NK-92 treated with Interleukin-12 subunit alpha and Interleukin-12 subunit beta, amount 100 ng/mL, for 24 hours (cell line): ENCODE measurements at regions not wholly inside any gene's neighbourhood (a gene's known extent, or its start where the extent isn't known, plus 50 kb on each side); places are given as distances from the start of the nearest gene placed in this dataset.

Source experiments
- DNase-seq: peaks from one replicate; lab custom pipeline; 2025; lab: John Stamatoyannopoulos, UW

DNA sequence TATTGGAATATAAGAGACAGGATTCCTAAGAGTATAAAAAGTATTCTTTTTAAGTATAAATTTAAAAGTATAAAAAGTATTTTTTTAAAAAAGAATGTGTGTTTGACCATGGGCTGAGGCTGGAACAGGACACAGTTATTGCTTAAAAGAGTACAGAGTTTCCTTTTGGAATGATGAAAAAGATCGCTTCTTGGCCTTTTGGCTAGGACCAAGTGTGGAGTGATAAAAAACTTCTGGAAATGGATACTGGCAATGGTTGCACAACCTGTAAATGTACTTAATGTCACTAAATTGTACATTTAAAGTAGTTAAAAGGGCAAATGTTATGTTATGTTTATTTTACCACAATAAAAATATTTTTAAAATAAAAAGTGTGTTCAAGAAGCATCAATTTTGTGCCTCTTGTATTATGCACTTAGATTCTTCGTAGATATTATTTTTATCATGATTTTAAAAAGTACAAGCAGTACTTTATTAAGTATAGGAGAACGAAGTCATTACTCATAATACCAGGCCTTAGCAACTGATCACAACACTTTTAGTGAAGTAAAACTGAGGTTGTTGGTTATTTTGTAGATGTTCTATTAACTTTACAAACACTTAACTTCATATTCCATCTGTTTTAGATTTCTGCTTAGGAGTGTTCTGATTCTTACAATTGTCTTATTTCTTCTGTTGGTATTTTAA is 389.1 kb upstream of the ZP4 start:
- no peak for DNase-seq

GRCh38 chr1:238272145-238272544 is 381.4 kb upstream of the ZP4 start:
- no peak for DNase-seq

- no peak for DNase-seq
These were observed 375.1 kb upstream of the ZP4 start for GRCh38 chr1:238265866-238266265.

DNA sequence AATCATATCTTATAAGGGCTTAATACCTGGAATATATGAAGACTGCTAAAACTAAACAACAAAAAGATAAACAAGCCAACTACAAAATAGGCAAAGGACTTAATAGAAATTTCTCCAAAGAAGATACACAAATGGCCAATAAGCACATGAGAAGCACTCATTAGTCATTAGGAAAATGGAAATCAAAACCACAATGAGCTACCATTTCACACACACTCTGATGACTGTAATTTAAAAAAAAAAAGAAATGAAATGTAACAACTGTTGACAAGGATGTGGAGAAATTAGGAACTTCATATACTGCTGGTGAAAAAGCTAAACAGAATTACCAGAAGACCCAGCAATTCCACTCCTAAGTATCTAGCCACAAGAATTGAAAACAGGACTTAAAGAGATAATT is 374.2 kb upstream of the ZP4 start:
- no peak for DNase-seq

DNA sequence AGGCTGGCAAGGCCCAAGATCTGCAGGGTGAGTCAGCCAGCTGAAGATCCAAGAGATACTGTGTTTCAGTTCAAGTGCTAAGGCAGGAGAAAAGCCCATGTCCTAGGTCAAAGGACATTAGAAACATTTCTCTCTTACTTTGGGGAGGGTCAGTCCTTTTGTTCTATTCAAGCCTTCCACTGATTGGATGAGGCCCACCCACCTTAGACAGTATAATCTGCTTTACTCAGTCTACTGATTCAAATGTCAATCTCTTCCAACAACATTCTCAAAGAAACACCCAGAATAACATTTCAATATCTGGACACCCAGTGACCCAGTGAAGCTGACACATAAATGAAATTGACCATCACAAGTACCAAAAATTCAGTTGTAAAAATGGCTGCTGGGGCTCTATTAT is 367.8 kb upstream of the ZP4 start:
- DNase-seq: no peak

DNA sequence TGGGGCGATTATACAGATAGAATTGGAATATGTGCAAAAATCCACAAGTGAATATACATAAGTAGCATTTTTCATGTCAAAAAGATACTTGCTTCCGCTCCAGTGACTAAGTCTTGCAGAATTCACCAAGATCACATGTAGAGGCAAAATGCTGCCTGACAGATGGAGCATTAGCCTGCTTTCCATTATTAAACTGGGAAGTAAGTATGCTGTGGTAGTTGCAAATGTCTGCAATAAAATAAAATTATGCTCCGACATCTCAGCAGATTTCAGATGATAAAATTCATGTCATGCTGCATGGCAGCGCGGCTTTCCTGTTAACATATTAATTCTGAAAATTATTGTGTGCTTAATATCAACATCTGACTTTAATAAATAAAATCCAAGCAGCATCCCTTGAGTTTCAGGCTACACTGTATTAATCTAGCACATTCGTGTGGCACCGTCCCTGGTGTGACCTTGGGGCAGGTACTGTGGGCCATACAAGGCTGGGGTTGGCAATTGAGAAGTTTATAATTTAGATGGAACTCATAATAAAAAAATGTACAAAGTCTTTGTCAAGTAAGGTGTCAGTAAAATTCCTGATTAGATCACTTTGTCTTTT is 366.4 kb upstream of the ZP4 start:
- DNase-seq: no peak

- DNase-seq: no peak
These were observed 364.2 kb upstream of the ZP4 start for GRCh38 chr1:238254935-238255334.

DNA sequence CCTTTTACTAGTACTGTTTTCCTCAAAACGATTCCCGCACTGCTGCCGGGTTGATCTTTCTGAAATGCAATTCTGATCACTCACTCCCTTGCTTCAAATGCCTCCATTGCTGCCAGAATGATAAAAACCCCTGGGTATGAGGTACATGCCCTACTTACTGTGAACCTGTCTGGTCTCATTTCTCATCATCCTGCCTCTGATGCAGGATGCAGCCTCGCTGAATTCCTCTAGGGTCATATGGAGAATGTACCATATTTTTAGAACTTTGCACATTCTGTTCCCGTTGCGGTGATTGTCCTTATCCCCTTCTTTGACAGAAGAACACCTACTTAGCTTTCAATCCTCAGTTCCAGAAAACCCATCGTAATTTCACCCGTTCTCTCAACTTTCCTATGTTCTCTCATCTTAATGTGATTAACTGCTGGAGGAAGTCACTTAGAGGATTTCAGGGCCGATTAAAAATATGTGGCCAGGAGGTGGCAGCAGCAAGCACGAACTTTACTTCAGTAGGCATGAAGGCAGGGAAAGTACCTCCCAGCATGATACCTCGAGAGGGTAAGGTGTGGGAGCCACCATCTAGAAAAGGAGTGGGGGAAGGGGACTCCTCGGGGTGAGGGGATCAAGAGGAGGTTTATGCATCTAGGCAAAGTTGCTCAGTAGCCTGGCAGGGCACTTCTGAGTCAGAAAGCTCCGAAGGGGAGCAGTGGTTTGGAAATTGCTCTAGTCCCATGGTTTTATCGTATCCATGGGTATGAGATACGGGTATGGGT is 361.5 kb upstream of the ZP4 start:
- peak; percentile 7 for DNase-seq

GRCh38 chr1:238248356-238248755 is 357.6 kb upstream of the ZP4 start:
- no peak for DNase-seq

GRCh38 chr1:238242181-238242580 is 351.5 kb upstream of the ZP4 start:
- DNase-seq: no peak

- DNase-seq: no peak
These were observed 350.9 kb upstream of the ZP4 start for GRCh38 chr1:238241607-238242006.

DNA sequence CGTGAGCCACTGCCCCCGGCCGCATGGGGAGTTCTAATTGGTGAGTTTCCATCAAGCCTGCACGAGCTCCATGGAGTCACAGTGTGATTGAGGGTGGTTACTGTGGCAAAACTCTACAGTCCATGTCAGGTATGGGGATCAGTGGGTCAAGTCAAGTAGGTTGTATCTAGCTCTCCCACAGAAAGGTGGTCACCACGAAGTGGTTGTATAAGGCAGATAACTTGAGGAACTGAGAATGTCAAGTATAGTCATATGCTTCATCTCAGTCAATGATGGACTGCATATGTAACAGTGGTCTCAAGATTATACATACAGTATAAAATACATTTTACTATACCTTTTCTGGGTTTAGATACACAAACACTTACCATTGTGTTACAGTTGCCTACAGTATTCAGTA is 348.6 kb upstream of the ZP4 start:
- DNase-seq: no peak

GRCh38 chr1:238233966-238234365 is 343.2 kb upstream of the ZP4 start:
- no peak for DNase-seq

DNA sequence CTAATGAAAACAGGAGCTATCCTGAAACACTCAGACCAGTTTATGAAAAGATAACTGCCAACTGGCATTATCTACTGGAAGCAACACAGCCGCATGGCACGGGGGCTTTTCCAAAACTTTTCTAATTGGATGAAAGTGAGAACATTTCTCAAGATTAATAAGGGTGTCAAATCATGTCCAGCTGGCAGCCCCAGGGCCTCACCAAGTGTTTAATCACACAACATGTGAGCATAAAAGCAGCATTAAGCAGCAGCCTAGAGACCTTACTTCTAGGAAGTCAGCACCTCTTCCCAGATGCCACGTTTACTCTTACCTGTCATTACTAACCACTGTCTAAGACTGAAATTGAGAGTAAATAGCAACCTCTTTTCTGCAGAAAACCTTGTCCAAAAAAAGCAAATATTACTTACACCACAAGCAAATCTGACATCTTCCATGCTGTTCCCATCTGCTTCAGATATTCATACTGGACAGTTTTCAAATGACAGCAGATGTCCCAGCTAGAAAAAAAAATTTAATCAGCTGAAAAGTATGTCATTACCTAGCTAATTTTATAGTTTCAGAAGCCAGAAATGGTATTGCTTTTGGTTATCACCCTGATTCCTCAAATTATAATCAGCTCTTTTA is 341.5 kb upstream of the ZP4 start:
- DNase-seq: no peak

DNA sequence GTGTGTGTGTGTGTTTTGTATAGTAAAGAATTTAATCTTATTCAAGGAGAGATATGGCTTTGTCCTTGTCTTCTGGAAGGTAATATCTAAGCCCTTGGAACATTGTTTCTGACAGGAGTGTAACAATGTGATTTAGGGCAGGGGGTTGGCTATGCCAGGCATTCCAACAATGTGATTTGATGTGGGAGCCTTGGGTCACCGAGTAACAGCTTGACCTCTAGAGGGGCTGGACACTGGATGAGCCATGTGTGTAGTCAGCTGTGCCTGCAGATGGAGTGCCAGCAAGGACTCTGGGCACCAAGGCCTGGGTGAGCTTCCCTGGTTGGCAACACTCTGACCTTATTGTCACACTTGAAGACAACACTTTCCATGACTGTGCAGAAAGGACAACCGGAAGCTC is 336.1 kb upstream of the ZP4 start:
- no peak for DNase-seq

DNA sequence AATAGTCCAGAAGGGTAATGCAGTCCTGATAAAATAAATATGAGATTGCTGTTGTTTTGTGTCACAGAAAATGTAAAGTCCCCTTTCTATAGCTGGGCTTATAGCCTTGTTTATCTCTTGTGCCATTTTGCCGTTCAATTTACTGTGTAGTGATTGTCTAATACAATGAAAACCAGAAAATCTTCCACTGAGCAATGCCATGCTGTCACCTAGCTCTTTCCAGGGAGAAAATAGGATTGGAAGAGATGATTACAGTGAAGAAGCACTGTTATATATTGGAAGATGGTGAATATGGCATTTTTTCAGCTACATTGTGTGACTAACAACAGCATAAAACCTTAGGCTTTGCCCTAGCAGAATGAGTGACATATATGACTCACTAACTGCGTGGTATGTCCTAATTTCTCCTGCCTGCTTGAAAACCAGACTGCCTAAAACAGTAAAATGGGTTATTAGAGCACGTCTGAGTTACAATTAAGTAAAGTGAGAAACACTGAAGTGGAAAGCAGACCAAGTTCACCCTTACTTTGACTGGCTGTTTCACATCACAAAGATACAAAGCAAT is 332.4 kb upstream of the ZP4 start:
- no peak for DNase-seq

DNA sequence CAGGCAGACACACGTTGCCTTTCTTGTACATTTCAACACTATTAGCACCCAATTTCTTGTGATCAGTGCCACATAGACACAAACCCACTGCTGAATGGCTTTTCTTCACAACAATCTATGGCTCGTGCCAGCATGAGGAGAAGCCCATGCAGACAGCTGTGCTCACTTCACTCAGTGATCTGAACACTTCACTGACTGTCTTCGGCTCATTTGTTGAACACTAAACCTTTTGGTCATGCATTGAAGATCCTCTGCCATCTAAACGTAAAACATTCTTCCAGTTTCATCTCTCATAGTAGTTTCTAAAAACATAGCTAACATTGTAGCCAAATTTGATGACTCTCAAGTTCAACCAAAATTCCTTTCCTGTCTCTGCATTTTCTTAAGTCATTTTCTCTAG is 331.0 kb upstream of the ZP4 start:
- no peak for DNase-seq

DNA sequence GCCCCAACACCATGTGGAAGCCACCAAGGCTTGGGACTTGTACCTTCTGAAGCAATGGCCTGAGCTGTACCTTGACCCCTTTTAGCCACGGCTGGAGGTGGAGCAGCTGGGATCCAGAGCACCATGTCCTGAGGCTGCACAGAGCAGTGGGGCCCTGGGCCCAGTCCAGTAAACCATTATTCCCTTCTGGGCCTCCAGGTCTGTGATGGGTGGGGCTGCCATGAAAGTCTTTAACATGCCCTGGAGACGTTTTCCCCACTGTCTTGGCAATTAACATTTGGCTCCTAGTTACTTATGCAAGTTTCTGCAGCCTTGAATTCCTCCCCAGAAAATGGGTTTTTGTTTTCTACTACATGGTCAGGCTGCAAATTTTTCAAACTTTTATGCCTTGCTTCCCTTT is 323.7 kb upstream of the ZP4 start:
- DNase-seq: no peak

- no peak for DNase-seq
These were observed 314.4 kb upstream of the ZP4 start for GRCh38 chr1:238205045-238205662.

- no peak for DNase-seq
These were observed 311.3 kb upstream of the ZP4 start for GRCh38 chr1:238201992-238202391.

DNA sequence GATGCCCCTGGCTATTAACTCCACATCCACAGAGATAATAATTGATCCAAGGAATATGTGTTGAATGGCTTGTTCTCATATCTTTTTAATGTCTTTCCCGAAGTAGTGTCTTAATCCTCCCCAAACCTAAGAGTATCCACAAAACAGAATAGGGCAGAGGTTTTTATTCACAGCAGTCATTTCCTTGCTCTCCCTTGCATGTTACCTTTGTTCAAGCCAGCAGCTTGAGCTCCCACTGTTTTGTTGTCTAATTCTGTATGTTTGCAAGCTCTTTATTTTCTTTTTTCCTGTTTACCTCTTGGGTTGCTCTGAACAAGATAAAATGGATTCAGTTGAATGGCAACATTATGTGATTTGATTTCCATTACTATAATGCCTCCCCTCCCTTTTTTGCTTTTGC is 308.6 kb upstream of the ZP4 start:
- no peak for DNase-seq

DNA sequence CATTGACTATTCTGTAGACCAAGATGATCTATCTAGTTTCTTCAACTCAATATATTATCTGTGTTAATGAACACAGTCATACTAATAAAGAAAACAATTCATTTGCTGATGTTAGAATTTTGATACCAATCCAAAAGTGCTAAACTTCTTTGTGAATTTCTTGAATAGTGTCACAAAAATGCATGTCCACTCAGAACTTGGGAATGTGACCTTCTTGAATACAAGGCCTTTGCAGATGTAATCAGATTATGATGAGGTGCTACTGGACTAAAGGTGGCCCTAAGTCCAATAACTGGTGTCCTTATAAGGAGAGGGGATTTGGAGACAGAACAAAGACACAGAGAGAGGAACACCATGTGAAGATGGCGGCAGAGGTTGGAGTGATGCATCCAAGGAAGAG is 305.8 kb upstream of the ZP4 start:
- DNase-seq: no peak
